GM12891 (cell line): ENCODE measurements at regions not wholly inside any gene's neighbourhood (a gene's known extent, or its start where the extent isn't known, plus 50 kb on each side); places are given as distances from the start of the nearest gene placed in this dataset.

Experiments used
- POLR2A ChIP-seq: IDR thresholded peaks from 2 replicates; pipeline ENCODE4 v1.6.1; 2011; ENCODE audit warnings: low read depth, low read length, control low read depth
- POLR2AphosphoS5 ChIP-seq: IDR thresholded peaks from 2 replicates; pipeline ENCODE4 v1.6.1; 2011; ENCODE audit warnings: low read depth, low read length, control low read depth
- SPI1 ChIP-seq: IDR thresholded peaks from 2 replicates; pipeline ENCODE4 v1.6.1; 2011; ENCODE audit warnings: low read depth, low read length, control low read depth
- TAF1 ChIP-seq: IDR thresholded peaks from 2 replicates; pipeline ENCODE4 v1.6.1; 2011; ENCODE audit warnings: low read depth, low read length, control low read depth

DNA sequence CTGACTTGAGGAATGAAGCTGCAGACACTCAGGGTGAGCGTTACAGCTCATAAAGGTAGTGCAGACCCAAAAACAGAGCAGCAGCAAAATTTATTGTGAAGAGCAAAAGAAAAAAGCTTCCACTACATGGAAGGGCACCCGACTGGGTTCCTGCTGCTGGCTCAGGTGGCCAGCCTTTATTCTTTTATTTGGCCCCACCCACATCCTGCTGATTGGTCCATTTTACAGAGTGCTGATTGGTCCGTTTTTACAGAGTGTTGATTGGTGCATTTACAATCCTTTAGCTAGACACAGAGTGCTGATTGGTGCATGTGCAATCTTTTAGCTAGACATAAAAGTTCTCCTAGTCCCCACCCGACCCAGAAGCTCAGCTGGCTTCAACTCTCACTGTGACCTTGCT lies 95.3 kb upstream of the STMND1 start:
- TF ChIP-seq TAF1, result no peak
- no peak for TF ChIP-seq POLR2AphosphoS5
- no peak for TF ChIP-seq POLR2A
- no peak for TF ChIP-seq SPI1
